Transverse colon (tissue), 4 donors: ENCODE measurements at regions not wholly inside any gene's neighbourhood (a gene's known extent, or its start where the extent isn't known, plus 50 kb on each side); places are given as distances from the start of the nearest gene placed in this dataset.
"Not testable (repeated sequence)": the region's sequence is repeated elsewhere in the genome, so short reads cannot be mapped to it uniquely, and the experiment has no call there.

Source experiments
- EP300 ChIP-seq: sonication (generic); formaldehyde crosslinking; IDR thresholded peaks from one replicate; pipeline ENCODE4 v1.6.1; 2017; ENCODE audit warnings: antibody characterized with exemption, low read depth
- POLR2A ChIP-seq: fragments of 450-650 bp; IDR thresholded peaks from one replicate; pipeline ENCODE4 v1.6.1; 2016; ENCODE audit warnings: antibody characterized with exemption, mild to moderate bottlenecking, moderate library complexity
- POLR2AphosphoS5 ChIP-seq, 3 donors: sonication (generic); formaldehyde crosslinking; IDR thresholded peaks; one replicate each; pipeline ENCODE4 v1.6.1; 2016; ENCODE audit warnings: antibody characterized with exemption in 3 of 3
- TF ChIP-seq, protein P1 (sequence below), 5 experiments: fragments of 200-600 bp in 3 of 5; fragments of 450-650 bp in 2 of 5; sonication (generic) in 3 of 5; IDR thresholded peaks; 1 replicate in 2 of 5; 2 replicates in 3 of 5; pipeline ENCODE4 v1.5.1; 2016 to 2017; ENCODE audit warnings: antibody characterized with exemption in 5 of 5, inconsistent platforms in 3 of 5, mild to moderate bottlenecking in 2 of 5, moderate library complexity in 1 of 5

DNA sequence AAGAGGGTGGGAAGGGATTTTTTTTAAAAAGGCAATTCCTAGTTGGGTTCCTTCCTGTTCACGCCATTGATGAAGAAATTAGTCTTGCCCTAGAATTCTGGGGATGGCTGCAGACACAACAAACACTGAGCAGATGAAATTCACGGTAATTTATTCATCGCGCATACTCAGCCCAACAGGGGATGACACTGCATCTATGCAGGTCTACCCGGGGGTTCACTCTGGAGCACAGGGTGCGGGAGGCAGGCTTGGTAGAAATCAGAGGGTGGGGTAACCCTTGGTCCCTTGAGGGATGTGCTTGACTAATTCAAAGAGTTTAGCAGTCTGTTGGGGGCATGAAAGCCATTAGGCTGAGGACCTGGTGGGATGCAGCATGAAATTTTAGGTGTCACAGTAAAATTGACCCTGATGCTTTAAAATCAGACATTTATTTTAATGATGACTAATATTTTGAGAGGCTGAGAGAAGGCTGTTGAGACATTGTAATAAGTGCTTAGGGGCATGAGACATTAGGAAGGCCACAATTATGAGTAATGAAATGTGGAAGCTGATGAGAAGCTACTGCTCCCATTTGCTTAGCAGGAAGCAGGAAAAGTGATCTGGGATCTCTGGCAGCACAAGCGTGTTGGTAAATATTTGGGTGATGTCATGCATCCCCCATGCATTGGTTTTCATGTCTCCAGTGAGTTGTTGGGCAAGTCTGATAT is 1800.3 kb upstream of the DEFB115 start:
- TF ChIP-seq, protein P1, sequence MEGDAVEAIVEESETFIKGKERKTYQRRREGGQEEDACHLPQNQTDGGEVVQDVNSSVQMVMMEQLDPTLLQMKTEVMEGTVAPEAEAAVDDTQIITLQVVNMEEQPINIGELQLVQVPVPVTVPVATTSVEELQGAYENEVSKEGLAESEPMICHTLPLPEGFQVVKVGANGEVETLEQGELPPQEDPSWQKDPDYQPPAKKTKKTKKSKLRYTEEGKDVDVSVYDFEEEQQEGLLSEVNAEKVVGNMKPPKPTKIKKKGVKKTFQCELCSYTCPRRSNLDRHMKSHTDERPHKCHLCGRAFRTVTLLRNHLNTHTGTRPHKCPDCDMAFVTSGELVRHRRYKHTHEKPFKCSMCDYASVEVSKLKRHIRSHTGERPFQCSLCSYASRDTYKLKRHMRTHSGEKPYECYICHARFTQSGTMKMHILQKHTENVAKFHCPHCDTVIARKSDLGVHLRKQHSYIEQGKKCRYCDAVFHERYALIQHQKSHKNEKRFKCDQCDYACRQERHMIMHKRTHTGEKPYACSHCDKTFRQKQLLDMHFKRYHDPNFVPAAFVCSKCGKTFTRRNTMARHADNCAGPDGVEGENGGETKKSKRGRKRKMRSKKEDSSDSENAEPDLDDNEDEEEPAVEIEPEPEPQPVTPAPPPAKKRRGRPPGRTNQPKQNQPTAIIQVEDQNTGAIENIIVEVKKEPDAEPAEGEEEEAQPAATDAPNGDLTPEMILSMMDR (IDR thresholded peaks at IDR 0.05), result not testable (repeated sequence)
- TF ChIP-seq EP300; POLR2A; POLR2AphosphoS5 (IDR thresholded peaks at IDR 0.05): not testable (repeated sequence)
